Lower leg skin (tissue), 3 donors: ENCODE measurements at regions not wholly inside any gene's neighbourhood (a gene's known extent, or its start where the extent isn't known, plus 50 kb on each side); places are given as distances from the start of the nearest gene placed in this dataset.

ENCODE experiments used
- CTCF ChIP-seq, 3 donors: fragments of 450-650 bp; IDR thresholded peaks; one replicate each; pipeline ENCODE4 v1.5.1; 2016; ENCODE audit warnings: antibody characterized with exemption in 3 of 3, mild to moderate bottlenecking in 3 of 3, moderate library complexity in 2 of 3
- POLR2A ChIP-seq, 2 donors: fragments of 450-650 bp; IDR thresholded peaks; one replicate each; pipeline ENCODE4 v1.6.1; 2016 to 2017; ENCODE audit warnings: antibody characterized with exemption in 2 of 2, mild to moderate bottlenecking in 1 of 2, moderate library complexity in 1 of 2

DNA sequence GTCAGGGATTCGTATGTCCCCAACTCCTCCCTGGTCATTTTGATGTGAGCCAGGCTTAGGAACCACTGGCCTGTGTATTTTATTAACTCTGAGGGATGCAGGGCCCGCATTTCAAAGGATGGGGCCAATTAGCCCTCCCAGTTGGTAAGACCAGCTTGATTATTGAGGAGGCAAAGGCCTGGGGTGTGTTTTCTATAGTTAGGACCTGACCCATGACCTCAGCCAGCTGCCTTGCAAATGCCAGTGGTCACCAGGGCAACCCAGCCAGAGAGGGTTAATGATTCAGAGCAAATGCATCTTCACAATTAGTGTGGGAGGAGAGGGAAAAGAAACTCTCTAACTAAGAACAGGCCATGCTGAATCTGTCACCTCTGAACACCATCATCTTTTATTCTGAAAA, 835.4 kb downstream of the MAFB start:
- TF ChIP-seq CTCF (IDR thresholded peaks at IDR 0.05), result no peak
- TF ChIP-seq POLR2A (IDR thresholded peaks at IDR 0.05), result no peak
